ENCODE measurements at regions not wholly inside any gene's neighbourhood (a gene's known extent, or its start where the extent isn't known, plus 50 kb on each side); places are given as distances from the start of the nearest gene placed in this dataset.

DNA sequence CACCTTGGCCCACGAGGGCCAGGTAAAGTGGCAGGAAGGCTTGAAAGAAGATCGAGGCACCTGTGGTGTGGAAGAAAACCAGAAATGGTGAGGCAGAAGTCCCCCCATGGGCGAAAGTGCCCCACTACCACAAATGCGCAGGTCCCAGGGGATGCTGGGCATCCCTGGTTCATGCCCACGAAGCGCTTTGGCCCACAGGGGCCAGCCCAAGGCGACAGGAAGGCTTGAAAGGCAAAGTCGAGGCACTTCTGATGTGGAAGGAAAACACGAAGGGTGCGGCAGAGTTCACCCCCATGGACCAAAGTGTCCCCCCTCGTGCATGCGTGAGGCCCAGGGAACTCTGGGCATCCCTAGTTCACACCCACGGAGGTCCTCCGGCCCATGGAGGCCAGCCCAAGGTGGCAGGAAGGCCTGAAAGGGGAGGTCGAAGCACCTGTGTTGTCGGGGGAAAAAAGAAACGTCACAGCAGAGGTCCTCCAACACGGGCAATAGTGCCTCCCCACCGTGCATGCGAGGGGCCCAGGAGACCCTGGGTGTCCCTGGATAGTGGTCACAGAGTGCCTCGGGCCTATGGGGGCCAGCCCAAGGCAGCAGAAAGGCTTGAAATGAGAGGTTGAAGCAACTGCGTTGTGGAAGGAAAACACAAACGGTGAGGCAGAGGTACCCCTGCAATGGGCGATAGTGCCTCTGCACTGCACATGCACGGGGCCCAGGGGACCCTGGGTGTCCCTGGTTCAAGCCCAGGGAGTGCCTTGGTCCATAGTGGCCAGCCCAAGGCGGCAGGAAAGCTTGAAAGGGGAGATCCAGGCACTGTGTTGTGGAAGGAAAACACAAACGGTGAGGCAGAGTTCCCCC is 373.9 kb downstream of the ALG10 start:
- no peak for TF ChIP-seq EZH2phosphoT487 (IDR thresholded peaks at IDR 0.05)
- no peak for TF ChIP-seq EZH2 (IDR thresholded peaks at IDR 0.05)
- no peak for TF ChIP-seq CTCF (IDR thresholded peaks at IDR 0.05)
- Mint-ChIP-seq H3K9me3 (peaks cover 44% of the 10 kb centered on the region), H3K27me3 (ENCODE audit: insufficient read depth, low read depth) (peaks cover 4% of the 10 kb centered on the region), H3K36me3 (no peaks in the 10 kb centered on the region), H3K27ac (no peak overlapping the region), H3K4me3 (no peak overlapping the region), H3K4me1 (no peaks in the 10 kb centered on the region)
- no peaks in the 10 kb centered on the region for H4K20me1 ChIP-seq (ENCODE audit: low read depth)
- no peak overlapping the region for H3K9ac ChIP-seq
- no peak overlapping the region for H3K4me2 ChIP-seq
- H3K36me3 ChIP-seq, result no peaks in the 10 kb centered on the region
- no peaks in the 10 kb centered on the region for H3K27me3 ChIP-seq
- no peak overlapping the region for H3K27ac ChIP-seq
- no peak overlapping the region for H2AFZ ChIP-seq (replicated peaks)
- H3K4me1 ChIP-seq, result no peaks in the 10 kb centered on the region
- no peak for DNase-seq (ENCODE audit: low spot score)
- no peak overlapping the region for H3K4me3 ChIP-seq
- H3K79me2 ChIP-seq (ENCODE audit: low read depth), result no peaks in the 10 kb centered on the region
- H3F3A ChIP-seq (ENCODE audit: low read depth), result no peaks in the 10 kb centered on the region
- no peaks in the 10 kb centered on the region for H3K9me3 ChIP-seq (ENCODE audit: low read depth)

DNA sequence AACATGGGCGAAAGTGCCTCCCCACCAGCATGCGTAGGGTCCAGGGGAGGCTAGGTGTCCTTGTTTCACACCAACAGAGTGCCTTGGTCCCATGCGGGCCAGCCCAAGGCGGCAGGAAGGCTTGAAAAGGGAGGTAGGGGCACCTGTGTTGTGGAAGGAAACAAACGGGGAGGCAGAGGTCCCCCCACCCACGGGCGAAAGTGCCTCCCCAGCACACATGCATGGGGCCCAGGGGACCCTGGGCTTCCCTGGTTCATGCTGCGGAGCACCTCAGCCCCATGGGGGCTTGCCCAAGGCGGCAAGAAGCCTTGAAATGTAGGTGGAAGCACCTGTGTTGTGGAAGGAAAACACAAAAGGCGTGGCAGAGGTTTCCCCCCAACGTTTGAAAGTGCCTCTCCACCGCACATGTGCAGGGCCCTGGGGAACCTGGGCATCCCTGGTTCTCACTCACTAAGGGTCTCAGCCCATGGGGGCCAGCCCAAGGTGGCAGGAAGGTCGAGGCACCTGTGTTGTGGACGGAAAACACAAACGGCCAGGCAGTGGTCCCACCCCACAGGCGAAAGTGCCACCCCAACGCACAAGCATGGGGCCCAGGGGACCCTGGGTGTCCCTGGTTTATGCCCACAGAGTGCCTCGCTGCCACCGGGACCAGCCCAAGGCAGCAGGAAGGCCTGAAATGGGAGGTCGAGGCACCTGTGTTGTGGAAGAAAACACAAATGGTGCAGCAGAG is 374.7 kb downstream of the ALG10 start:
- no peak overlapping the region for H3K4me3 Mint-ChIP-seq

GRCh38 chr12:34397591-34398365 is 375.5 kb downstream of the ALG10 start:
- Mint-ChIP-seq H3K36me3 (no peaks in the 10 kb centered on the region), H3K4me1 (no peaks in the 10 kb centered on the region), H3K4me3 (no peak overlapping the region), H3K9me3 (peaks cover 46% of the 10 kb centered on the region), H3K27ac (no peak overlapping the region), H3K27me3 (ENCODE audit: insufficient read depth, low read depth) (peaks cover 4% of the 10 kb centered on the region)
- H3K4me1 ChIP-seq, result no peaks in the 10 kb centered on the region
- H3K4me3 ChIP-seq, result no peak overlapping the region
- H3K36me3 ChIP-seq, result no peaks in the 10 kb centered on the region
- TF ChIP-seq EZH2 (IDR thresholded peaks at IDR 0.05) (no peak), CTCF (IDR thresholded peaks at IDR 0.05) (no peak), EZH2phosphoT487 (IDR thresholded peaks at IDR 0.05) (no peak)
- H3K9ac ChIP-seq, result no peak overlapping the region
- no peaks in the 10 kb centered on the region for H3K9me3 ChIP-seq (ENCODE audit: low read depth)
- no peak overlapping the region for H2AFZ ChIP-seq (replicated peaks)
- H3K27ac ChIP-seq, result no peak overlapping the region
- no peaks in the 10 kb centered on the region for H3K79me2 ChIP-seq (ENCODE audit: low read depth)
- no peaks in the 10 kb centered on the region for H4K20me1 ChIP-seq (ENCODE audit: low read depth)
- H3K4me2 ChIP-seq, result no peak overlapping the region
- DNase-seq (ENCODE audit: low spot score), result no peak
- no peaks in the 10 kb centered on the region for H3F3A ChIP-seq (ENCODE audit: low read depth)
- no peaks in the 10 kb centered on the region for H3K27me3 ChIP-seq

More for the DNA sequence above, 374.7 kb downstream of the ALG10 start:
- Mint-ChIP-seq H3K36me3 (no peaks in the 10 kb centered on the region), H3K4me1 (no peaks in the 10 kb centered on the region), H3K27ac (no peak overlapping the region), H3K27me3 (ENCODE audit: insufficient read depth, low read depth) (peaks cover 4% of the 10 kb centered on the region), H3K9me3 (peaks cover 44% of the 10 kb centered on the region)
- Histone ChIP-seq H3K79me2 (ENCODE audit: low read depth) (no peaks in the 10 kb centered on the region), H4K20me1 (ENCODE audit: low read depth) (no peaks in the 10 kb centered on the region), H3K4me1 (no peaks in the 10 kb centered on the region), H3K9me3 (ENCODE audit: low read depth) (no peaks in the 10 kb centered on the region), H3F3A (ENCODE audit: low read depth) (no peaks in the 10 kb centered on the region), H3K27me3 (no peaks in the 10 kb centered on the region), H3K36me3 (no peaks in the 10 kb centered on the region), H3K4me3 (no peak overlapping the region), H3K4me2 (no peak overlapping the region), H2AFZ (replicated peaks) (no peak overlapping the region), H3K9ac (no peak overlapping the region), H3K27ac (no peak overlapping the region)
- DNase-seq (ENCODE audit: low spot score), result no peak
- no peak for TF ChIP-seq EZH2phosphoT487 (IDR thresholded peaks at IDR 0.05)
- TF ChIP-seq CTCF (IDR thresholded peaks at IDR 0.05), result no peak
- TF ChIP-seq EZH2 (IDR thresholded peaks at IDR 0.05), result no peak
